GM23248 (cell line): ENCODE measurements at regions not wholly inside any gene's neighbourhood (a gene's known extent, or its start where the extent isn't known, plus 50 kb on each side); places are given as distances from the start of the nearest gene placed in this dataset.
"Not testable (repeated sequence)": the region's sequence is repeated elsewhere in the genome, so short reads cannot be mapped to it uniquely, and the experiment has no call there.

Experiments
- EZH2 ChIP-seq: fragments of 200-600 bp; sonication (generic); IDR thresholded peaks from 2 replicates; pipeline ENCODE4 v1.6.1; 2018; ENCODE audit warnings: antibody characterized with exemption, mild to moderate bottlenecking; ENCODE audit not compliant: insufficient read depth, poor library complexity, severe bottlenecking
- EZH2phosphoT487 ChIP-seq: fragments of 200-600 bp; sonication (generic); IDR thresholded peaks from 2 replicates; pipeline ENCODE4 v1.6.1; 2018; ENCODE audit warnings: antibody characterized with exemption, moderate library complexity, mild to moderate bottlenecking, low read depth; ENCODE audit not compliant: insufficient read depth

DNA sequence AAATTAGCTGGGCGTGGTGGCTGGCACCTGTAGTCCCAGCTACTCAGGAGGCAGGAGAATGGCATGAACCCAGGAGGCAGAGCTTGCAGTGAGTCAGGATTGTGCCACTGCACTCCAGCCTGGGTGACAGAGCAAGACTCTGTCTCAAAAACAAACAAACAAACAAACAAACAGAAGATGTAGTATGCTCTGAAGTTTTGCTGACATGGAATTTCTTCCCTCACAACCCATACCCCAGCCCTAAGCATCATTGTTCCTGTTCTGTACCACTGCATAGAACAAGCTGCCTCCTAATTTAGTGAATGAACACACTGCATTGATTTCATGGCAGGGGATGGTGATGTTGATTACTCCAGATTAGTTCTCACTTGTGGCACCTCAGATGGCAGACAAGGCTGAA, 89.7 kb downstream of the SPATA31A6 start:
- not testable (repeated sequence) for TF ChIP-seq EZH2, EZH2phosphoT487
